IMR-90 (cell line): ENCODE measurements at regions not wholly inside any gene's neighbourhood (a gene's known extent, or its start where the extent isn't known, plus 50 kb on each side); places are given as distances from the start of the nearest gene placed in this dataset.

ENCODE experiments used
- ATAC-seq: fragments of 200-7000 bp; cut with Tn5 transposase; 2 replicates; pipeline ENCODE4 v1.9.1; 2020; ENCODE audit warnings: low read depth, mild to moderate bottlenecking, moderate library complexity
- BruUV-seq: library from RNA; stranded (reverse); fragments of 400-500 nt; replicated peaks from 2 replicates; lab custom pipeline; 2021; lab: Mats Ljungman, UMichigan
- CTCF ChIA-PET: fragments of 300-600 bp; formaldehyde crosslinking; extraction: SDS; loops from one replicate; lab custom pipeline; 2021; ENCODE audit warnings: antibody characterized with exemption; lab: Yijun Ruan, JAX
- POLR2A ChIA-PET: fragments of 300-600 bp; sonication (Branson Sonifier 250); formaldehyde crosslinking; loops from one replicate; lab custom pipeline; 2022; ENCODE audit warnings: antibody characterized with exemption; ENCODE audit not compliant: unreplicated experiment; lab: Charles Lee
- DNase-seq: peaks from one replicate; pipeline ENCODE4 v3.0.0; 2013
- H2AFZ ChIP-seq: replicated peaks from 2 replicates; pipeline ENCODE3; 2013; ENCODE audit warnings: low read length, mild to moderate bottlenecking; ENCODE audit not compliant: poor library complexity
- H2AK5ac ChIP-seq: 2 replicates; pipeline ENCODE4 v1.6.1; 2013; ENCODE audit warnings: low read depth, low read length, inconsistent platforms
- H2AK9ac ChIP-seq: replicated peaks from 2 replicates; pipeline ENCODE3; 2013; ENCODE audit warnings: mild to moderate bottlenecking, low read depth, low read length, moderate library complexity; ENCODE audit not compliant: poor library complexity
- H2BK120ac ChIP-seq: 2 replicates; pipeline ENCODE4 v1.6.1; 2013; ENCODE audit warnings: low read depth, low read length, inconsistent platforms
- H2BK15ac ChIP-seq: 3 replicates; pipeline ENCODE4 v1.6.1; 2013; ENCODE audit warnings: low read depth, low read length, inconsistent platforms
- H2BK20ac ChIP-seq: 2 replicates; pipeline ENCODE4 v1.6.1; 2013; ENCODE audit warnings: low read depth, mild to moderate bottlenecking, inconsistent platforms, low read length, moderate library complexity
- H2BK5ac ChIP-seq: 2 replicates; pipeline ENCODE4 v1.6.1; 2013; ENCODE audit warnings: mild to moderate bottlenecking, low read depth, low read length, inconsistent platforms; ENCODE audit not compliant: poor library complexity, severe bottlenecking
- H3K14ac ChIP-seq: replicated peaks from 2 replicates; pipeline ENCODE4 v1.6.1; 2013; ENCODE audit warnings: low read depth, low read length, inconsistent platforms
- H3K18ac ChIP-seq: 2 replicates; pipeline ENCODE4 v1.6.1; 2013; ENCODE audit warnings: low read depth, low read length, control low read depth
- H3K23ac ChIP-seq: 2 replicates; pipeline ENCODE4 v1.6.1; 2013; ENCODE audit warnings: low read depth, low read length, inconsistent platforms
- H3K27ac ChIP-seq: 2 replicates; pipeline ENCODE4 v1.5.1; 2013; ENCODE audit warnings: mild to moderate bottlenecking, control low read depth, low read length; ENCODE audit not compliant: insufficient read depth
- H3K27me3 ChIP-seq: 2 replicates; pipeline ENCODE4 v1.6.1; 2013; ENCODE audit warnings: low read length; ENCODE audit not compliant: control insufficient read depth, insufficient read depth
- H3K36me3 ChIP-seq: 2 replicates; pipeline ENCODE4 v1.6.1; 2013; ENCODE audit warnings: low read length, mixed read lengths; ENCODE audit not compliant: control insufficient read depth, insufficient read depth
- H3K4ac ChIP-seq: 2 replicates; pipeline ENCODE4 v1.6.1; 2013; ENCODE audit warnings: low read depth, low read length, inconsistent platforms
- H3K4me1 ChIP-seq: 2 replicates; pipeline ENCODE4 v1.6.1; 2013; ENCODE audit warnings: low read length, mixed read lengths; ENCODE audit not compliant: control insufficient read depth, insufficient read depth
- H3K4me2 ChIP-seq: 2 replicates; pipeline ENCODE4 v1.6.1; 2013; ENCODE audit warnings: low read depth, mild to moderate bottlenecking, control low read depth, low read length, moderate library complexity
- H3K4me3 ChIP-seq: 2 replicates; pipeline ENCODE4 v1.5.1; 2013; ENCODE audit warnings: low read depth, mild to moderate bottlenecking, control low read depth, low read length, moderate library complexity; ENCODE audit not compliant: insufficient read depth
- H3K56ac ChIP-seq: 2 replicates; pipeline ENCODE4 v1.6.1; 2013; ENCODE audit warnings: low read length, inconsistent platforms; ENCODE audit not compliant: insufficient read depth; ENCODE audit errors: extremely low read depth
- H3K79me1 ChIP-seq, 2 experiments: 2 replicates each; pipeline ENCODE4 v1.6.1; 2013; ENCODE audit warnings: low read length in 2 of 2, inconsistent platforms in 1 of 2, low read depth in 1 of 2
- H3K9ac ChIP-seq: 2 replicates; pipeline ENCODE4 v1.6.1; 2013; ENCODE audit warnings: low read depth, low read length, control low read depth
- H3K9me1 ChIP-seq: 2 replicates; pipeline ENCODE4 v1.6.1; 2013; ENCODE audit warnings: low read length, inconsistent platforms; ENCODE audit not compliant: insufficient read depth
- H3K9me3 ChIP-seq: 2 replicates; pipeline ENCODE4 v1.6.1; 2013; ENCODE audit warnings: low read length; ENCODE audit not compliant: control insufficient read depth, insufficient read depth
- H4K20me1 ChIP-seq: 2 replicates; pipeline ENCODE4 v1.6.1; 2013; ENCODE audit warnings: low read length, inconsistent platforms; ENCODE audit not compliant: insufficient read depth
- H4K5ac ChIP-seq: 2 replicates; pipeline ENCODE4 v1.6.1; 2013; ENCODE audit warnings: mild to moderate bottlenecking, low read depth, low read length, control low read depth
- H4K8ac ChIP-seq, 2 experiments: 2 replicates each; pipeline ENCODE4 v1.6.1; 2013; ENCODE audit warnings: low read depth in 2 of 2, low read length in 2 of 2, control low read depth in 1 of 2, inconsistent platforms in 1 of 2
- H4K91ac ChIP-seq: 2 replicates; pipeline ENCODE4 v1.6.1; 2013; ENCODE audit warnings: low read depth, low read length, inconsistent platforms; ENCODE audit not compliant: insufficient read depth
- BHLHE40 ChIP-seq: fragments of 150-350 bp; IDR thresholded peaks from 2 replicates; pipeline ENCODE4 v1.6.1; 2016; ENCODE audit warnings: mild to moderate bottlenecking, low read depth, low read length
- CHD1 ChIP-seq: IDR thresholded peaks from 2 replicates; pipeline ENCODE4 v1.6.1; 2012; ENCODE audit warnings: low read depth, low read length, improper control_type of control experiment
- CTCF ChIP-seq: conservative IDR thresholded peaks from 2 replicates; pipeline ENCODE4 v1.5.1; 2012; ENCODE audit warnings: mild to moderate bottlenecking, low read depth, low read length, improper control_type of control experiment
- FOS ChIP-seq: fragments of 150-350 bp; IDR thresholded peaks from 2 replicates; pipeline ENCODE4 v1.6.1; 2016; ENCODE audit warnings: low read depth, low read length
- MAFK ChIP-seq: IDR thresholded peaks from 2 replicates; pipeline ENCODE4 v1.6.1; 2012; ENCODE audit warnings: low read depth, low read length, improper control_type of control experiment
- MAZ ChIP-seq: IDR thresholded peaks from 2 replicates; pipeline ENCODE4 v1.6.1; 2012; ENCODE audit warnings: low read depth, mild to moderate bottlenecking, low read length, improper control_type of control experiment, moderate library complexity, borderline replicate concordance
- NFE2L2 ChIP-seq: fragments of 150-350 bp; IDR thresholded peaks from 2 replicates; pipeline ENCODE4 v1.6.1; 2016; ENCODE audit warnings: low read depth, mild to moderate bottlenecking, low read length
- POLR2A ChIP-seq: IDR thresholded peaks from 2 replicates; pipeline ENCODE4 v1.6.1; 2012; ENCODE audit warnings: mild to moderate bottlenecking, low read depth, low read length
- RAD21 ChIP-seq: IDR thresholded peaks from 2 replicates; pipeline ENCODE4 v1.6.1; 2012; ENCODE audit warnings: low read length, improper control_type of control experiment
- RCOR1 ChIP-seq: IDR thresholded peaks from 2 replicates; pipeline ENCODE4 v1.6.1; 2012; ENCODE audit warnings: mild to moderate bottlenecking, low read length, improper control_type of control experiment; ENCODE audit not compliant: insufficient replicate concordance
- RFX5 ChIP-seq: IDR thresholded peaks from 2 replicates; pipeline ENCODE4 v1.8.0; 2012; ENCODE audit warnings: low read depth, mild to moderate bottlenecking, low read length, moderate library complexity
- SMC3 ChIP-seq: fragments of 150-350 bp; IDR thresholded peaks from 2 replicates; pipeline ENCODE4 v1.6.1; 2016; ENCODE audit warnings: low read depth, mild to moderate bottlenecking, antibody characterized with exemption, low read length, moderate library complexity
- WGBS, 2 experiments: methylation state at CpG; one replicate each; pipeline versions ENCODE4 v1.1.5 to v1.1.7; 2013; ENCODE audit warnings: missing lambda C conversion rate in 2 of 2; ENCODE audit not compliant: insufficient read length in 1 of 2; ENCODE audit errors: extremely low coverage in 2 of 2; 5-methylcytosine and 5-hydroxymethylcytosine counted together
- dilution Hi-C: fragments of 300-500 bp; cut with HindIII; formaldehyde crosslinking; loops from one replicate; pipeline ENCODE4 v1.14.3; 2018; ENCODE audit warnings: low sequenced_read_pairs; ENCODE audit not compliant: unreplicated experiment
- in situ Hi-C: fragments of 300-500 bp; cut with MboI; formaldehyde crosslinking; loops from 3 replicates; pipeline ENCODE4 v1.14.3; 2019; ENCODE audit warnings: low sequenced_read_pairs, inconsistent platforms, mixed read lengths
- intact Hi-C: fragments of 100-400 bp; cut with micrococcal nuclease; formaldehyde crosslinking; loops from 2 replicates; pipeline ENCODE4 v1.10.0; 2022
- TF ChIP-seq, protein P1 (sequence below): fragments of 150-350 bp; IDR thresholded peaks from 2 replicates; pipeline ENCODE4 v1.6.1; 2017; ENCODE audit warnings: mild to moderate bottlenecking, antibody characterized with exemption, low read length, low read depth

GRCh38 chr4:66266035-66266434 is 595.7 kb upstream of the EPHA5 start:
- CTCF ChIA-PET: no interaction called here
- H3K79me1 ChIP-seq: no peaks in the 10 kb centered on the region
- ATAC-seq: no peak
- H4K20me1 ChIP-seq: no peaks in the 10 kb centered on the region
- POLR2A ChIA-PET: no interaction called here
- H4K5ac ChIP-seq: no peak overlapping the region
- no peaks in the 10 kb centered on the region for H3K4me1 ChIP-seq
- H3K18ac ChIP-seq: no peak overlapping the region
- no CpG with 5 or more reads among the region's 5 CpGs for WGBS, 2 experiments
- no peak overlapping the region for H3K4me2 ChIP-seq
- no peak overlapping the region for H3K23ac ChIP-seq
- no peak for TF ChIP-seq MAFK
- TF ChIP-seq RCOR1: no peak
- TF ChIP-seq NFE2L2: no peak
- TF ChIP-seq CHD1: no peak
- TF ChIP-seq SMC3: no peak
- no peak for TF ChIP-seq RAD21
- TF ChIP-seq, protein P1, sequence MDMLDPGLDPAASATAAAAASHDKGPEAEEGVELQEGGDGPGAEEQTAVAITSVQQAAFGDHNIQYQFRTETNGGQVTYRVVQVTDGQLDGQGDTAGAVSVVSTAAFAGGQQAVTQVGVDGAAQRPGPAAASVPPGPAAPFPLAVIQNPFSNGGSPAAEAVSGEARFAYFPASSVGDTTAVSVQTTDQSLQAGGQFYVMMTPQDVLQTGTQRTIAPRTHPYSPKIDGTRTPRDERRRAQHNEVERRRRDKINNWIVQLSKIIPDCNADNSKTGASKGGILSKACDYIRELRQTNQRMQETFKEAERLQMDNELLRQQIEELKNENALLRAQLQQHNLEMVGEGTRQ: no peak
- TF ChIP-seq POLR2A: no peak
- no peak for TF ChIP-seq MAZ
- TF ChIP-seq CTCF: no peak
- TF ChIP-seq RFX5: no peak
- TF ChIP-seq BHLHE40: no peak
- no peak for TF ChIP-seq FOS
- no peak overlapping the region for H3K4me3 ChIP-seq
- no peak overlapping the region for H2AFZ ChIP-seq
- H2BK15ac ChIP-seq: no peak overlapping the region
- intact Hi-C loops (no loop called here), dilution Hi-C loops (no loop called here), in situ Hi-C loops (no loop called here)
- no peak overlapping the region for H3K9ac ChIP-seq
- no peaks in the 10 kb centered on the region for H3K27me3 ChIP-seq
- H2BK5ac ChIP-seq: no peak overlapping the region
- BruUV-seq: no TSS peak
- H2BK120ac ChIP-seq: no peak overlapping the region
- H3K9me1 ChIP-seq: no peaks in the 10 kb centered on the region
- no peak overlapping the region for H4K91ac ChIP-seq
- no peak overlapping the region for H2AK5ac ChIP-seq
- no peak overlapping the region for H3K27ac ChIP-seq
- no peak overlapping the region for H2AK9ac ChIP-seq
- H4K8ac ChIP-seq: no peak overlapping the region
- no peaks in the 10 kb centered on the region for H3K36me3 ChIP-seq
- DNase-seq: no peak
- no peak overlapping the region for H3K4ac ChIP-seq
- H3K9me3 ChIP-seq: peaks cover 6% of the 10 kb centered on the region
- H3K14ac ChIP-seq: no peak overlapping the region
- H3K56ac ChIP-seq: no peak overlapping the region
- no peak overlapping the region for H2BK20ac ChIP-seq
